Type B pancreatic cell (in vitro differentiated cells): ENCODE measurements at regions not wholly inside any gene's neighbourhood (a gene's known extent, or its start where the extent isn't known, plus 50 kb on each side); places are given as distances from the start of the nearest gene placed in this dataset.

Source experiments
- DNase-seq: peaks from one replicate; pipeline ENCODE4 v3.0.0; 2021; ENCODE audit warnings: mixed read lengths; ENCODE audit not compliant: unreplicated experiment; ENCODE audit errors: extremely low spot score
- H3K27ac Mint-ChIP-seq: 2 replicates; pipeline ENCODE4 v1.8.0; 2021; ENCODE audit warnings: mild to moderate bottlenecking, mixed read lengths
- H3K27me3 Mint-ChIP-seq: 2 replicates; pipeline ENCODE4 v1.8.0; 2021; ENCODE audit warnings: mixed read lengths
- H3K36me3 Mint-ChIP-seq: 2 replicates; pipeline ENCODE4 v1.8.0; 2021; ENCODE audit warnings: mixed read lengths
- H3K4me1 Mint-ChIP-seq: one replicate; pipeline ENCODE4 v1.8.0; 2021; ENCODE audit warnings: mixed read lengths; ENCODE audit not compliant: unreplicated experiment
- H3K4me3 Mint-ChIP-seq: 2 replicates; pipeline ENCODE4 v1.8.0; 2021; ENCODE audit warnings: mild to moderate bottlenecking, mixed read lengths
- H3K9me3 Mint-ChIP-seq: 2 replicates; pipeline ENCODE4 v1.8.0; 2021; ENCODE audit warnings: mixed read lengths
- CTCF ChIP-seq: fragments of 200-600 bp; sonication (generic); conservative IDR thresholded peaks from 2 replicates; pipeline ENCODE4 v1.5.0; 2021; ENCODE audit warnings: antibody characterized with exemption, mild to moderate bottlenecking

- DNase-seq, result no peak
These were observed 355.7 kb upstream of the CDH8 start for GRCh38 chr16:62391940-62392339.

GRCh38 chr16:62391134-62391533, 354.9 kb upstream of the CDH8 start:
- Mint-ChIP-seq H3K4me1 (no peaks in the 10 kb centered on the region), H3K4me3 (no peak overlapping the region), H3K36me3 (no peaks in the 10 kb centered on the region), H3K27ac (no peak overlapping the region), H3K9me3 (no peaks in the 10 kb centered on the region), H3K27me3 (no peaks in the 10 kb centered on the region)
- no peak for TF ChIP-seq CTCF
- DNase-seq, result no peak

More at GRCh38 chr16:62391940-62392339, 355.7 kb upstream of the CDH8 start:
- no peak overlapping the region for H3K27ac Mint-ChIP-seq
- H3K4me1 Mint-ChIP-seq, result no peaks in the 10 kb centered on the region
- no peaks in the 10 kb centered on the region for H3K27me3 Mint-ChIP-seq
- TF ChIP-seq CTCF, result no peak
- no peak overlapping the region for H3K4me3 Mint-ChIP-seq
- H3K9me3 Mint-ChIP-seq, result no peaks in the 10 kb centered on the region
- no peaks in the 10 kb centered on the region for H3K36me3 Mint-ChIP-seq

GRCh38 chr16:62390214-62390613, 354.0 kb upstream of the CDH8 start:
- Mint-ChIP-seq H3K36me3 (no peaks in the 10 kb centered on the region), H3K27ac (no peak overlapping the region)

GRCh38 chr16:62386411-62386810, 350.2 kb upstream of the CDH8 start:
- Mint-ChIP-seq H3K4me1 (no peaks in the 10 kb centered on the region), H3K9me3 (no peaks in the 10 kb centered on the region), H3K27ac (no peak overlapping the region), H3K36me3 (no peaks in the 10 kb centered on the region), H3K27me3 (no peaks in the 10 kb centered on the region), H3K4me3 (no peak overlapping the region)
- TF ChIP-seq CTCF, result no peak
- no peak for DNase-seq

More at GRCh38 chr16:62390214-62390613, 354.0 kb upstream of the CDH8 start:
- H3K4me1 Mint-ChIP-seq, result no peaks in the 10 kb centered on the region
- no peak for TF ChIP-seq CTCF
- no peaks in the 10 kb centered on the region for H3K27me3 Mint-ChIP-seq
- no peak overlapping the region for H3K4me3 Mint-ChIP-seq
- DNase-seq, result no peak
- no peaks in the 10 kb centered on the region for H3K9me3 Mint-ChIP-seq

GRCh38 chr16:62383941-62384340, 347.7 kb upstream of the CDH8 start:
- no peaks in the 10 kb centered on the region for H3K9me3 Mint-ChIP-seq
- no peaks in the 10 kb centered on the region for H3K36me3 Mint-ChIP-seq
- H3K4me1 Mint-ChIP-seq, result no peaks in the 10 kb centered on the region
- DNase-seq, result no peak
- TF ChIP-seq CTCF, result no peak
- no peak overlapping the region for H3K4me3 Mint-ChIP-seq
- no peaks in the 10 kb centered on the region for H3K27me3 Mint-ChIP-seq
- no peak overlapping the region for H3K27ac Mint-ChIP-seq

GRCh38 chr16:62370445-62370844, 334.2 kb upstream of the CDH8 start:
- H3K27ac Mint-ChIP-seq, result no peak overlapping the region
- TF ChIP-seq CTCF, result no peak
- H3K4me1 Mint-ChIP-seq, result no peaks in the 10 kb centered on the region
- H3K27me3 Mint-ChIP-seq, result no peaks in the 10 kb centered on the region
- H3K36me3 Mint-ChIP-seq, result no peaks in the 10 kb centered on the region
- H3K9me3 Mint-ChIP-seq, result no peaks in the 10 kb centered on the region
- H3K4me3 Mint-ChIP-seq, result no peak overlapping the region
- no peak for DNase-seq
